HG03025 (cell line): ENCODE measurements at regions not wholly inside any gene's neighbourhood (a gene's known extent, or its start where the extent isn't known, plus 50 kb on each side); places are given as distances from the start of the nearest gene placed in this dataset.

Source experiments
- ATAC-seq: cut with Tn5 transposase; IDR thresholded peaks from one replicate; pipeline ENCODE4 v1.9.1; 2021; ENCODE audit warnings: mild to moderate bottlenecking, moderate library complexity; ENCODE audit not compliant: unreplicated experiment, low FRiP score

DNA sequence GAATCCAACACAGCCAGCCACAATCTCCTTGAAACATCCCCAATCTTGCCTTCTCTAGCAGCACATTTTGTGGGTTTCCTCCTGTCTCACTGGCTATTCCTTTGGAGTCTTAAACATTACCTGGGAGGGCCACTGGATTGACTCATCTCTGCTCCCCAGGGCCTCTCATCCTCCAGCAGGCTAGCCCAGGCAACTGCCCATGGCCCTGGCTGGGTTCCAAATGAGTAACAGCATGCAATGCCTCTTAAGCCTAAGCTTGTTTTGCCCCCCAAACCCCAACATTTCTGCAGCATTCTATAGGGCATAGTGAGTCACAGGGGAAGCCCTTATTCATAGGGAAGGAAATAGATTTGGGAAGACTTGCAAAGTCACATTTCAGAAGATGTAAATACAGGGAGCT is 204.9 kb downstream of the FOXA2 start:
- no peak for ATAC-seq

DNA sequence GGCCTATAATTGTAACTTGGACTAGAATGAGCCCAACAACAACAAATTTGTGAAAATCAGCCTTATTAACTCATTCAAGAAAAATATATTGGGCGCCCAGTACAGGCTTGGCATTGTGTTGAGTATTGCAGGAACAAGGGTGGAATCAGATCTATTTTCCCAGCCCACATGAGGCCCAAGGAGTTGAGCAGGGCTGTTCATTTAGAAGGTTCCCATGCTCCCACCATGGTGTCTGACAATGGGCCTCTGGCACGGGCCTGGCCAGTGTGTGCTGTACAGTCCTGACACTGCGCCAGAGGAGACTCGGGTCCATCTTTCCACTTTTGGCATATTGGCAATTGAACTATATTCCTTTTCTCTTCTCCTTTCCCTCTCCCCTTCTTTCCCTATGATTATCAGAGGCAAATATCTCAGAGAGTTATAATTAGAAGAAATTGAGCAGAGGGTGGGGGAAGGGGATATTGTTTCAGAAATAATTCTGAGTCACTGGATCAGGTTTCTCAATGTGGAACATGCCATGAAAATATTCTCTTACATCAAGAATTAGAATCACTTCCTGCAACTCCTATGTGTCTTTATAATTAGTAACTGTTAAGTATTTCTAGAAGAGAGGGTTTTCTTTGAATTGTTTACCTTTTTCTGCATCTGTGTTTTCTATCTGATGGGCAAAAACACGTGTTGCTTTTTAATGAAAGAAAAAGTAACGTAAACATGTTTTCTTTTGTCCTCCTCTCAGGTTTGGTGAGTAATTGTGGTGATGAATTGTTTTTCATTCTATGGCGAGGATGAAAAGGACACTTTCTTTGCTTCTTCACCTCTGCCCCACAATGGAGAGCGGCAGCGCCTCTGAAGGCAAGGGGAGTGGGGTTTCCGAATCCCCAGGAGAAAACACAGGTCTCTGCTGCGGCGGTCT is 209.4 kb downstream of the FOXA2 start:
- no peak for ATAC-seq

DNA sequence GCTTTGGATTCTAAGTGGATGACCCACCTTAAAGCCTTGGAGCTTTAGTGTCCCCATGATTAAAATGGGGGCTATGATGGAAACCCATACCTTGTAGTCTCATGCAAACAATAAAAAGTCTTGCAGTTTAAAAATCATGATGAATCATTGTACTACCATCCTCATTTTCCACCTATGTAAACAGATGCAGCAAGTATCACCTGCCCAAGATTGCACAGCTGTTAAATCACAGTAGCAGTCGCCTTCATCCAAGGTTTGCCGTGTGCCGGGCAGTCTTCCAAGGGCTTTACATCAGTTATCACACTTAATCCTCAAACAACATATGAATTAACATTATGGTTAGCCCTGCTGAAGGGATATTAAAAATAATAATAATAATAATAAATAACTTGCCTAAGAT is 210.3 kb downstream of the FOXA2 start:
- no peak for ATAC-seq

DNA sequence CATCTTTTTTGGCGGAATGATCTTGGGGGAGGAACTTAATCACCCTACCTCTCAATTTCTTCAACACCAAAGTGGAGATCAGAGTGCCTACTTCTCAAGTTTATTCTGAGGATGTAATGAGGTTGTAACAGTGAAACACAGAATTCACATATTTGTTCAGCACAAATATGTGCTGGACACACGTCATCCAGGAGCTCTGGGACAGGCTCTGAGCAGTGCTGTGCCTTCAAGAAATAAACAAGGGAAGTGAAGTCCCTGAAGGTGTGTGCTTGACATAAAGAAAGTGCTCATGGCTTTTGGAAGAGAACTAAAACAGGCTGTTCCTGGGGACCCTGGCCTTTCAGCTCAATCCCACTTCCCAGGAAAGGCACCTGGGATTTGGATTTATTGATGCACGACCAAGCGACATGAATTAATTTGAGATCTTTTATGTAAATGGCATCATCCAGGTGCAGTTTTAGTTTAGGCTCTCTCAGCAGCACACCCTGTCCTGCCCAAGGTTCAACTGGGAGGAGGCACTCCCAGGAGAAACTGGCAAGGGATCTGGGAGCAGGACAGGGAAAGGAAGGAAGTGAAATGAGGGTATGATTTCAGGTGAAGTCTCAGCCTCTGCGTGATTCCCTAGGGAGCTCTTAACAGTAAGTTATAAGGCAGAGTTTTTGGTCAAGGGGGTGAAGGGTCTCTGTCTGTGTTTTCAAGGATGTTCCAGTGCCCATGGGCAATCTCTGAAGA is 211.0 kb downstream of the FOXA2 start:
- no peak for ATAC-seq

GRCh38 chr20:22371843-22372242 is 212.5 kb downstream of the FOXA2 start:
- ATAC-seq = peak; percentile 49

DNA sequence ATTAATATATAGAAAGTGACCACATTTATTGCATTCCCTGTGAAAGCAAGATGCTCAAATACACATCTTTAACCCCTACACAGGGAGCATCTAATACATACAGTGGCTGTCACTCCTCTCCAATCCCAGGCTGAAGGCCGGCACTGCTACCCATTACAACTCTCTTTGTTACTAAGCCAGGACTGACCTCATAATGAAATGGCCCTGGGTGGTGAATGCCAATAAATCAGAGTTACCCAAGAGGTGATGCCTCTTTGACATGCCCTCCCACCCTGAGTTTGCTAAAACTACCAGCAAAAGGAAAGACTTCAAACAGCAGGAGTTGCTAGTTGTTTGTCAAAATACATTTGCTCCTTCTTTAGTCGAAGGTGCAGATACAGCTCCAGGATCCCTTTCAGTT is 214.2 kb downstream of the FOXA2 start:
- ATAC-seq = no peak

DNA sequence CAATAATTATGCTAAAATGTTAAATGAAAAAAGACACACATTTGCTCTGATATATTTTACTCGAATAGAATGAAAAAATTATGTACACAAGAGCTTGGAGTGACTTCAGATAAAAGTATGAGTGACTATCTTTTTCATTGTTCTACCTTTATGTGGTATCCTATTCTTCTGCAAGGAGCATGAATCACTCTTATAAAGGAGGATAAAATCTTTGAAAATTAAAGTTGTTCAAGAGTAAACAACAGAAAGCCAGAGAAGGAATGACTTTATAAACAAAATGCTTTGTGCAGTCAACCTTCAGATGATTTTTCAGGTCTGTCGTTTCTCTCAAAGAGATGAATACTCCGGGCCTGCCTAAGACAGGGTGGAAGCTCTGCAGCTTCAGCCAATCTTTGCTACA is 215.3 kb downstream of the FOXA2 start:
- no peak for ATAC-seq

GRCh38 chr20:22368235-22368634 is 216.1 kb downstream of the FOXA2 start:
- no peak for ATAC-seq

DNA sequence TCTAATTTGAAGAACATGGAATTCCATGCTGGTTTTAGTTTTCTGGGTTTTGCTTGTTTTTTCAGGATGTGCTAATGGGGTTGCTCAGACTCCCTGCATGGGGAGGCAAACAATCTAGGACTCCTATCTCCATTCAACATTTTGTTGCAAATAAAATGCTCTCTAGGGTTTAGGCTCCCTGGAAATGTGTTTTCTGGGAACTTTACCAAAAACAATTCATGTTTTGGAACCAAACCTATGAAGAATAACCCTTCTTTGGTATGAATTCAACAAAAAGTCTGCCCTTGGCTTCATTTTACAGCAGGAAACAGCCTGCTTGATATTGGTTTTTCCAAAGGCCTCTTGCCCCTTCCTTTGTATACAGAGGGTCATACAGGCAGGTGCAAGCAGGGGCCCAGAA is 217.7 kb downstream of the FOXA2 start:
- ATAC-seq = no peak

DNA sequence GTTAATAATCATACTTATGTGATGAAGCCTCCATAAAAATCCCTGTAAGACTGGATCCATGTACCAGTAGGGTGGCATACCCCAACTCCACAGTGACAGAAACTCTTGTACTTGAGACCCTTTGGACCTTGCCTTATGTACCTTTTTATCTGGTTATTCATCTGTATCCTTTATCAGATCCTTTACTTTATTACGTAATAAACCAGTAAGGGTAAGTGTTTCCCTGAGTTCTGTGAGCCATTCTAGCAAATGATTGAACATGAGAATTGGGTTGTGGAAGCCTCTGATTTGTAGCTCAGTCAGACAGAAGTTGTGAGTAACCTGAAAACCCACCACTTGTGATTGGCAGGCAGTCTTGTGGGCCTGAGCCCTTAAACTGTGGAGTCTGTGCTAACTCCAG is 229.7 kb downstream of the FOXA2 start:
- ATAC-seq = no peak

DNA sequence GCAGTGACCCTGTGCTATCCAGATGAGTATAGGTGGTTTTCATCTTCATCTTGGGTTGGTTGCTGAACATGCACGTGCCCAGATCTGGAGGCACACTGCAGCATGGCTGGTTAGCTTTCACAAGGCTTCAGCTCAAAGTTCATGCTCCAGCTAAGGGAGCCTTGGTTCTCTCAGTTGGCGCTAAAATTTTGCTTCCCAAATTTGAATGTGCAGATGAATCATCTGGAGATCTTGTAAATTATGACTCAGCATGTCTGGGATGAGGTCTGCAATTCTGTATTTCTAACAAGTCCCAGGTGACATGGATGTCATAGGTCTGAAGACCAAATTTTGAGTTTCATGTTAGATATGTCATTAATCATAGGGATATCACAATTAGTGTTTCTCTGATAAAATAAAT is 230.8 kb downstream of the FOXA2 start:
- no peak for ATAC-seq

DNA sequence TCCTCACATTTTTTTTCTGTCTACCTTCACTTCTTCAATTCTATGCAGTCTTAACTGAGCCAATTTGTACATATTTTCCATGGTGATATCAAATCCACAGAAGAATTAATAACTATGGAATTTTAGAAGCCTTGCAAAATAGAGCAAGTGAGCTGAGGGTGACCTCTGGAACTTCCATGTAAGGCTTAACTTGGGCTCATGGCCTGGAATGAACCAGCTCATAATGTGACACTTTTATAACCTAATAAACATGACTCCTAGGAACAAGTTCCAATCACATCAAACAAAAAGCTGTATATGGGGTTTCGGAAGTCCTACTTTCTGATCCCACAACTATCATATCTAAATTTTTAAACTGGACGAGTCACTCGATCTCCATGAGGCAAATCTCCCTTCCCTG is 232.4 kb downstream of the FOXA2 start:
- ATAC-seq = no peak

DNA sequence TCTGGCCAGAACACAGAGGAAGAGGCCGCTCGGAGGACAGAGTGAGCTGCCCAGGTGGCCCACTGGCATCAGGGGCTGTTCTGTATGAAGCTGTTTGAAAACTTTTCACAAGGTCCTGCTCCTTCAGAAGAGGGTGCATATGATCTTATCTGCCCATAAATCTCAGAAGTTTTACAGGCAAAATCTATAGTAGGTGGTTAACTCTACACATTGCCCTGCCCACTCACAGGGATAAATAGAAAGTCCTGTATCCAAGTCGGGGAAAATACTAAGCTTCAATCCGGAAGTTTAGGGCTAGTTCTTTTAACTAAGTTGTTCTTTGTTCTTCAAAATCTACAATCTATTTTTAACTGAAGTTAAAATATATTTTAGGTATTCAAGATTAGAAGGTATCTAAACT is 233.7 kb downstream of the FOXA2 start:
- ATAC-seq = no peak

DNA sequence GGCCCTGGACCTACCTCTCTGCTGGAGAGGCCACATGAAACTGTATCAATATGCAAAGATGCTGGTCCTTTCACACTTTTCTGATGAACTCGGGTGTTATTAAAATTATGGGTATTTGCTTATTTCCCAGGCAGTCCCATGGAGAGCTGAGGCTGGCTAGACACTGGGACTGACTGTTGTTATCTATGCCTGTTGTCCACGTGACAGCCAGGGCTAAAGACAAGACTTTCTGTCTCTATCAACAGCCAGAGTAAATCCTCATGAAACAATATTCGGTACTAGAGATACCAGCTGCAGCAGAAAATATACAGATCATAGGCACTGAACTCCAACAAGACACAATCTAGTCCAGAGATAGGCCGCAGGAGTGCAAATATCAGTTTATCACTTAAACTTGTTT is 236.4 kb downstream of the FOXA2 start:
- ATAC-seq = no peak

DNA sequence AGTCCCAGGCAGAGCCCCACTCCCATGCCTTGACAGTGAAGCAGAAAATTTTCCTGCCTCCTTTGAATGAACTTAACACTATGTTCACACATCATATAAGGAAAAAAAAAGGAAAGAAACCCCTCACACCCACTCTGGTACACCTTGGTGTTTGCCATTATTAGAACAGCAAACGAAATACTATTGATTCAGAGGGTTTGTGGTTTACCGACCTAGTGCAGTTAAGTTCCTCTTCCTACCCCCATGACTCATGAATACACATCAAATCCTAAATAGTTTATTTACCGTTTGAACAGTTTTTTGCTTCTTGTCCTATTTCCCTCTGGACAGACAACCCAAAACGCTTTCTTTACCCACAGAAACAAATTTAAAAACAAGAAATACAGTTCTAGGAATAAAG is 237.7 kb downstream of the FOXA2 start:
- ATAC-seq = no peak

DNA sequence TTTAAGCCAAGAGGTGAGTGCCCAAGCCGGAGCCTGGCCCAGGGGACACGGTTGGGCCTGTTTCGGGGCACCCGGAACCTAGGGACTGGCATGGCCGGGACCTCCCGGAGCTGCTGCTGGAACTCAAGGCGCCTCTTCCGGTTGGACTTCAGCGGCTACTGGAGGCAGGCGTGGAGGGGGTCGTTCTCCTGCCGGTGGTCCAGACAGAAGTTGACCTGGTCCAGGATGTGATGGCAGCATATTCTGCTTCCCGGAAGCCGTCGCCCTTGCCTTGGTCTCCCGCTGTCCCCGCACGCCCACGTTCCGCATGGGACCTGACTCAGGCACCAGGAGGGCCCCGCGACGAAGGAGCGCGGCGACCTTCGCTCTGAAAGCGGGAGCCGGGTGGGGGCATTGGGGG is 240.8 kb downstream of the FOXA2 start:
- no peak for ATAC-seq

- ATAC-seq = no peak
These were observed 242.0 kb downstream of the FOXA2 start for GRCh38 chr20:22342410-22342809.

DNA sequence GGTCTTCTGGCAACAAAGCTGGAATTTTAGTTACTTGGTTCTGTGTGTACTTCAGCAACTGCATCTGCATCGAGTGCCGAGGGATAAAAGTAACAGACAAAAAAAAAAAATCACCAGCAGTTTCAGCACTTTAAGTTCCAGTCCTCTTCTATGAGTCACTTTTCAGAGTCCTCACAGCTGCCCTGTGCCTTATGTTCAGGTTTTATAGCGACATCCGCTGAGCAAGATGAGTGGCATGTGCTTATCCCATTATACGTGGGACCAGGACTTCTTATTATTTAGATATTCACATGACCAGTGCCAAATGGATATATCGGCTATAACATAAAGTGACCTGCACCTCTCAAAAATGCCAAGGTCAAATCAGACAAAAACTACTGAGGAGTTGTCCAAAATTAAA is 242.9 kb downstream of the FOXA2 start:
- no peak for ATAC-seq

DNA sequence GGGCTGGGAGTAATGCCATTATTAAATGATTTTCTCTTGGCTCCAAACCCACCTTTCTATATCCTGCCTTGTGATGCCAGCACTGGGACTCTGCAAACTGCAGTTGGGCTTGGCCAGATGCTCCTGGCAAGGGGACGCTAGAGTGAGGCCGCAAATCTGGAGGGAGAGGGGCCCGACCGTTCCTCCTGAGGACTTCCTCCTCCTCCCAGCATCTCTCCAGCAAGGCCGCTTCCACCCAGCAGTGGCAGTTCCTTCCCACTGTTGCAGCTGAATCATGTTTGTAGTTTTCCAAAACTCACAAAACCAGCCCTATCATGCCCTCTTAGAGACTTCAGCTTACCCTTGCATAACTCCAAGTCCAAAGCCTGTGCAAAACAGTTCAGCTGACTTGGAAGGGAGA is 244.4 kb downstream of the FOXA2 start:
- ATAC-seq = no peak

- ATAC-seq = no peak
These were observed 245.1 kb downstream of the FOXA2 start for GRCh38 chr20:22339091-22339881.

GRCh38 chr20:22338140-22338708 is 246.1 kb downstream of the FOXA2 start:
- no peak for ATAC-seq
